Loucy (cell line): ENCODE measurements at regions not wholly inside any gene's neighbourhood (a gene's known extent, or its start where the extent isn't known, plus 50 kb on each side); places are given as distances from the start of the nearest gene placed in this dataset.
"Not testable (repeated sequence)": the region's sequence is repeated elsewhere in the genome, so short reads cannot be mapped to it uniquely, and the experiment has no call there.

Source experiments
- H2AFZ ChIP-seq: fragments of 200-600 bp; sonication (generic); 2 replicates; pipeline ENCODE4 v1.6.0; 2016; ENCODE audit warnings: antibody characterized with exemption, mild to moderate bottlenecking, low read length, moderate library complexity
- H3F3A ChIP-seq: fragments of 200-600 bp; 2 replicates; pipeline ENCODE4 v1.6.0; 2016; ENCODE audit warnings: antibody characterized with exemption, low read depth, mild to moderate bottlenecking
- H3K27me3 ChIP-seq: fragments of 200-600 bp; sonication (generic); 2 replicates; pipeline ENCODE4 v1.6.1; 2014; ENCODE audit warnings: low read length, mild to moderate bottlenecking; ENCODE audit not compliant: insufficient read depth, poor library complexity, severe bottlenecking
- H3K36me3 ChIP-seq: fragments of 200-600 bp; sonication (generic); 2 replicates; pipeline ENCODE4 v1.6.1; 2016; ENCODE audit warnings: low read length; ENCODE audit not compliant: insufficient read depth
- H3K4me1 ChIP-seq: fragments of 200-600 bp; sonication (generic); 2 replicates; pipeline ENCODE4 v1.5.1; 2014; ENCODE audit warnings: low read length, mild to moderate bottlenecking; ENCODE audit not compliant: insufficient read depth, poor library complexity, severe bottlenecking
- H3K4me2 ChIP-seq: fragments of 200-600 bp; sonication (generic); 2 replicates; pipeline ENCODE4 v1.6.0; 2014; ENCODE audit warnings: antibody characterized with exemption, low read length, low read depth, mild to moderate bottlenecking; ENCODE audit not compliant: poor library complexity, severe bottlenecking
- H3K4me3 ChIP-seq: fragments of 200-600 bp; sonication (generic); 2 replicates; pipeline ENCODE4 v1.5.1; 2014; ENCODE audit warnings: low read length, mild to moderate bottlenecking, mixed read lengths; ENCODE audit not compliant: poor library complexity, severe bottlenecking
- H3K79me2 ChIP-seq: fragments of 200-600 bp; sonication (generic); 2 replicates; pipeline ENCODE4 v1.6.1; 2014; ENCODE audit warnings: low read length; ENCODE audit not compliant: insufficient read depth
- H3K9ac ChIP-seq: fragments of 200-600 bp; sonication (generic); 2 replicates; pipeline ENCODE4 v1.6.0; 2014; ENCODE audit warnings: mild to moderate bottlenecking, low read depth, low read length, moderate library complexity; ENCODE audit not compliant: poor library complexity, severe bottlenecking
- H3K9me2 ChIP-seq: fragments of 200-600 bp; sonication (generic); replicated peaks from 2 replicates; pipeline ENCODE4 v1.6.1; 2016; ENCODE audit warnings: low read depth, low read length, mixed read lengths
- H3K9me3 ChIP-seq: fragments of 200-600 bp; sonication (generic); 2 replicates; pipeline ENCODE4 v1.6.1; 2014; ENCODE audit warnings: mild to moderate bottlenecking, antibody characterized with exemption, low read length, low read depth; ENCODE audit not compliant: insufficient read depth
- H4K20me1 ChIP-seq: fragments of 200-600 bp; sonication (generic); 2 replicates; pipeline ENCODE4 v1.6.0; 2014; ENCODE audit warnings: antibody characterized with exemption, low read length, mild to moderate bottlenecking; ENCODE audit not compliant: insufficient read depth, poor library complexity, severe bottlenecking
- CTCF ChIP-seq: fragments of 200-600 bp; sonication (generic); conservative IDR thresholded peaks from 2 replicates; pipeline ENCODE4 v1.5.1; 2014; ENCODE audit warnings: mild to moderate bottlenecking, antibody characterized with exemption, low read length
- EZH2phosphoT487 ChIP-seq: fragments of 200-600 bp; IDR thresholded peaks from 2 replicates; pipeline ENCODE4 v1.6.1; 2018; ENCODE audit warnings: antibody characterized with exemption, mild to moderate bottlenecking, moderate library complexity, borderline replicate concordance

- not testable (repeated sequence) for H4K20me1 ChIP-seq, H3K9me3 ChIP-seq, H3K4me1 ChIP-seq, H3K27me3 ChIP-seq, H3K9me2 ChIP-seq, H3K4me2 ChIP-seq, H3K36me3 ChIP-seq, H3K9ac ChIP-seq, H3K4me3 ChIP-seq, H2AFZ ChIP-seq, H3F3A ChIP-seq, H3K79me2 ChIP-seq
Observed at GRCh38 chr9:39585233-39585632, 229.8 kb downstream of the SPATA31A1 start.

GRCh38 chr9:39587844-39588499 lies 232.5 kb downstream of the SPATA31A1 start:
- Histone ChIP-seq H3K4me1 (no peaks in the 10 kb centered on the region), H3K4me2 (no peak overlapping the region), H2AFZ (no peak overlapping the region), H3K9me2 (no peaks in the 10 kb centered on the region), H3K79me2 (no peaks in the 10 kb centered on the region), H3K9me3 (no peaks in the 10 kb centered on the region), H3F3A (no peaks in the 10 kb centered on the region), H3K9ac (no peak overlapping the region), H4K20me1 (no peaks in the 10 kb centered on the region), H3K4me3 (no peak overlapping the region), H3K27me3 (no peaks in the 10 kb centered on the region), H3K36me3 (no peaks in the 10 kb centered on the region)
- no peak for TF ChIP-seq EZH2phosphoT487

- H2AFZ ChIP-seq: no peak overlapping the region
- no peaks in the 10 kb centered on the region for H3K9me3 ChIP-seq
- H3K4me1 ChIP-seq: no peaks in the 10 kb centered on the region
- H3K79me2 ChIP-seq: no peaks in the 10 kb centered on the region
- H3K27me3 ChIP-seq: no peaks in the 10 kb centered on the region
- H3K9me2 ChIP-seq: no peaks in the 10 kb centered on the region
- no peak overlapping the region for H3K4me2 ChIP-seq
- no peak overlapping the region for H3K9ac ChIP-seq
- TF ChIP-seq CTCF: no peak
- no peak for TF ChIP-seq EZH2phosphoT487
- no peaks in the 10 kb centered on the region for H4K20me1 ChIP-seq
- H3K4me3 ChIP-seq: no peak overlapping the region
- no peaks in the 10 kb centered on the region for H3K36me3 ChIP-seq
- no peaks in the 10 kb centered on the region for H3F3A ChIP-seq
Observed at GRCh38 chr9:39588500-39589137, 233.2 kb downstream of the SPATA31A1 start.

- not testable (repeated sequence) for H3K9me3 ChIP-seq, H3F3A ChIP-seq, H3K79me2 ChIP-seq, H3K4me1 ChIP-seq, H3K9ac ChIP-seq, H3K27me3 ChIP-seq, H3K9me2 ChIP-seq, H3K4me3 ChIP-seq, H3K36me3 ChIP-seq, H4K20me1 ChIP-seq, H3K4me2 ChIP-seq, H2AFZ ChIP-seq
Observed at GRCh38 chr9:39604089-39604488, 248.6 kb downstream of the SPATA31A1 start.

- not testable (repeated sequence) for H4K20me1 ChIP-seq, H3K4me3 ChIP-seq, H3K9me3 ChIP-seq, H2AFZ ChIP-seq, H3K27me3 ChIP-seq, H3K4me1 ChIP-seq, H3K79me2 ChIP-seq, H3F3A ChIP-seq, H3K9ac ChIP-seq, H3K36me3 ChIP-seq, H3K9me2 ChIP-seq, H3K4me2 ChIP-seq
Observed at GRCh38 chr9:39611449-39612231, 256.2 kb downstream of the SPATA31A1 start.

- not testable (repeated sequence) for H3K9me3 ChIP-seq, H3K4me2 ChIP-seq, H3K36me3 ChIP-seq, H3K4me1 ChIP-seq, H3K9me2 ChIP-seq, H3K9ac ChIP-seq, H3K79me2 ChIP-seq, H3K27me3 ChIP-seq, H4K20me1 ChIP-seq, H2AFZ ChIP-seq, H3F3A ChIP-seq, H3K4me3 ChIP-seq
Observed at GRCh38 chr9:39616480-39616879, 261.0 kb downstream of the SPATA31A1 start.
